Fibroblast of gingiva (primary cell): ENCODE measurements at regions not wholly inside any gene's neighbourhood (a gene's known extent, or its start where the extent isn't known, plus 50 kb on each side); places are given as distances from the start of the nearest gene placed in this dataset.
A peak's percentile ranks its signal among the peaks of the same experiment; 100 is the strongest.
"Not testable (repeated sequence)": the region's sequence is repeated elsewhere in the genome, so short reads cannot be mapped to it uniquely, and the experiment has no call there.

ENCODE experiments used
- DNase-seq: peaks from one replicate; pipeline ENCODE4 v3.0.0-alpha.2; 2011; ENCODE audit warnings: low read depth

DNA sequence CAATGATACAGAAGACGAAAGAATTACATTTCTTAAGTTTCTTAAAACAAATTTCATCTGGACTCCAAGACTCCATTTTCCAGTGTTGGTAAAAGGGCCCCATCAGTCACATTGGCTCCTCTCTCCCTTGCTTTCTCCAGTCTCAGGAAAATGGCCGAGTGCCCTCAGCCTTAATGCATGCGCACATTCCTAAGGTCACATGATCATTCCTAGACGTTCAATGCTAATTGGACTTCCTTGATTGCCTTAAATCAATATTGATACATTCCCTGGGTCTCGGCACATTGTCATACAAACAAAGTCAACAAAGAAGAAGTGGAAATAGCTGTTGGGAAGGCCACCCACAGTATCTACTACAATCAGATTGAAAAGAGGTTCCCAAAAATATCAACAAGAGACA lies 413.6 kb upstream of the GRAMD2B start:
- DNase-seq, result no peak

DNA sequence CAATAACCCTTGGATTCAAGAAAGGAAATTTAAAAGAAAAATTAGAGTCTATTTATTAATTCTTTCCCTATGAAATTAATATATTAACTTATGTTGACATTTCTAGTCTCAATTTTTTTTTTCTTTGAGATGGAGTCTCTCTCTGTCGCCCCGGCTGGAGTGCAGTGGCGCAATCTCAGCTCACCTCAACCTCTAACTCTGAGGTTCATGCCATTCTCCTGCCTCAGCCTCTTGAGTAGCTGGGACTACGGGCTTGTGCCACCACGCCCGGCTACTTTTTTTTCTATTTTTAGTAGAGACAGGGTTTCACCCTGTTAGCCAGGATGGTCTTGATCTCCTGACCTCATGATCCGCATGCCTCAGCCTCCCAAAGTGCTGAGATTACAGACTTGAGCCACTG lies 411.7 kb upstream of the GRAMD2B start:
- not testable (repeated sequence) for DNase-seq

DNA sequence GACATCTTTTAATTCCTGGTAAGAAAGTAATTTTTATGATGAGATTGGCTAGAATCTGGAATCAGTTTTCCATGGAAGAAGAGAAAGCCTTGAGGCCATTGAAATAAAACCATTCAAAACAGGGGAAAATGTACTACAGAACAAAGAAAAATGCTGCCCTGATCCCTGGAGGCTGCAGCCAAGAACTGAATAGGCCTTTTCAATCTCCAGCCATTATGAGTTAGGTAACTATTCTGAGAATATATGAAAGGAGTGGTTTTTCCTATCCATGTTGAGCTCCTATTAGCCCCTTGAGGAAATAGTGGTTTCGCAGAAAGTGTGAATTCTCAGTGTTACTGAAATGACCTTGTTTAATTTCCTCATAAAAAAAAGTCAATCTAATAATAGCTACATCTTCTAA lies 408.5 kb upstream of the GRAMD2B start:
- no peak for DNase-seq

DNA sequence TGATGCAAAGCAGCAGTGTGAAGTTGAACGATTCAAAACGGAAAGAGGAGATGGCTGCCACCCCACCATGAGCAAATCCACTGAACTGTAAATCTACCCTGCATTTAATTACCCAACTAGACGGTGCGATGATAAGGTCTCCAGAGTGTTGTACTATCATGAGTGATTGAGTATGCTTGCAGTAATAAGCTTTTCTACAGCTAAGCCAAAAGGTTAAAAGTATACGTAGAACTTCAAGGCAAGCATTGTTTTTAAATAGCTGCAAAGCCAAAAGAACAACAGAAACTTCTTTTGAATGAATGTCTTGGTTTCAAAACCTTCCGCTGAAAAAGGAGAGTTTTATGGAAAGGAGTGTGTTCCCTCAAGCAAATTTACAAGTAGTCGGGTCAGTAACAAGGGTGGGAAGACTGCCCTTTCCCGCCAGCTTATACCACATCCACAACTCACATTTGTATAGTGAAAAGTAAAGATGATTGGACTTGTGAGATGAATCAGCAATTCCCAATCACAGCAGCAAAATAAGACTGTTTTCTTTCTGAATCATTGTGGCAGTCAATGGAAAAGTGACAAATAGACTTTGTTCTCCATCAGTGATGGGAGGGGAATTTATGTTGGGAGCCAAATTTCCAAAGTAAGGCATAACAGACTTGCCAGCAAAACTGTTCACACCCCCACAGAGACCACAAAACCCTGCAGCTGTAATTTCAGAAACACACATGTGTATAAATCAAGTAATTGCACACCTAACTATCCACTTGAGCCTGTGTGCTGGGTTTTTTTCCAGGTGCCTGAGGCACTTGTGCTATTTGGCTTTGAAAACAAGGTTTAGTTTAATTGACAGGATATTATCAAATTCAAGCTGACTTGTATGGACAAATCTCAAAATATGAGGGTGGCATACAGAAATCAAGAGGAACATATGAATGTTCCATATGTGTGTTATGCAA lies 407.7 kb upstream of the GRAMD2B start:
- DNase-seq, result peak; percentile 21

DNA sequence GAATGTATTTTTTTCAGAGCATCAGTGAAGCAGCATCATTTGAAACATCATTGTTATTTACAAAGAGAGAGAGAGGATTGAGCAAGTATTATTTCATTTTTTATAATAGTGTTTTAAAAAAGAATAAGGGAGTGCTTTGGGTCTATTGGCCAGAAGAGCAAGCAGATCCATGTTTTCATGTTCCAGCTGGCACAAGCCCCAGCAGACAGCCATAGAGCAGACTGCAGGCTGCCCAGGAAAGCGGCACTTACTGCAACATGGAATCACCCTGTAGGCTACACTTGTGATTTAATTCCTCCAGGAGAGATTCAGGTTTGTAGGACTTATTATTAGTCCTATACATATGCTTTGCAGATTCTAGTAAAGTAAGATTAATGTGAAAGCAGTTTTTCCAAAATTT lies 407.0 kb upstream of the GRAMD2B start:
- peak; percentile 60 for DNase-seq

DNA sequence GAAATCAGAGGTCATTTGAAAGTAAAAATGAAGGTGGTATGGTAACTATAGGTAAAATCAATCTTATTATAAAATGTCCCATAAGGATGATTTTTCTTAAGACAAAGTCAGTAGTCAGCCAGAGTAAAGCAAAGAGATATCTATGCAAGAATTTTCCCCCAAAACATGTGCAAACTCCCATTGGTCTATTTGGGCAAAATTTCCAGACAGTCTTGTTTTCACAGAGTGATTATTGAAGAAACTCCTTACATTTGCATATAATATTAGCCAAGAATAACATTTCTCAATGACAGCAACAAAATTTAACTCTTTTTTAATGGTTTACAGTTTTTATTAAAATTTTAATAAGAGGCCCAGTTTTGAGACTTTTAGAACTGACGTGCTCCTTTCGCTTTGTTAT lies 406.1 kb upstream of the GRAMD2B start:
- no peak for DNase-seq

DNA sequence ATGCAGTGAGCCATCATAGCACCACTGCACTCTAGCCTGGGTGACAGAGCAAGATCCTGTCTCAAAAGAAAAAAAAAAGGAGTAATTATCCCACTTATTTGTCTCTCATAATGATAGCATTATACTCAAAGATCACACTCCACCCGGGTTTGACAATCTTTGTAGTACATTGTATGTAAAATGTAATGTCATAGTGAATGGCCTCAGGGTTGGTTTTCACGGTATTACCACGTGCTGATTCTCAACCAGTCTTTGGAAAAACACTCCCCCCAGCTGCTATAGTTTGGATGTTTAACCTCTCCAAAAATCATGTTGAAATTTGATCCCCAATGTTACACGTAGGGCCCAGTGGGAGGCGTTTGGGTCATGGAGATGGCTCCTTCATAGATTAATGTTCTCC lies 402.4 kb upstream of the GRAMD2B start:
- DNase-seq, result no peak

DNA sequence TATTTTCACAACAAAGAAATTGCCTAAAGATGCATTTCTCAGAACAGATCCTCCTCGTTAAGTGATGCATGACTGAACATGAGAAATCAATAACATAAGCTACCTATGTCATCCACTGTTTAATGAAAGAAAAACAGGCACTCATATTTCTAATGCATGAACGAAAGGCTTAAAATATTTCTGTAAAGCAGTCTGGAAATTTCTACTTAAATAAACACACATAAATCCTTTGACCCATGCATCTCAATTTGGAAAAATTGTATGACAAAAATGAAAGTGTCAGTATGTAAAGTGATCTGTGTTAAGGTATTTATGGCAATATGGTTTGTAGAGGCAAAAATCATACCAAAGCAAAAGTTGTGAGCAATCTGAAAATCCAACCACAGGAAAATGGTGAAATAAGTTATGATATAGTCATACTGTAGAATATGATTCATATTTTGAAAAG lies 399.2 kb upstream of the GRAMD2B start:
- DNase-seq, result peak; percentile 23

DNA sequence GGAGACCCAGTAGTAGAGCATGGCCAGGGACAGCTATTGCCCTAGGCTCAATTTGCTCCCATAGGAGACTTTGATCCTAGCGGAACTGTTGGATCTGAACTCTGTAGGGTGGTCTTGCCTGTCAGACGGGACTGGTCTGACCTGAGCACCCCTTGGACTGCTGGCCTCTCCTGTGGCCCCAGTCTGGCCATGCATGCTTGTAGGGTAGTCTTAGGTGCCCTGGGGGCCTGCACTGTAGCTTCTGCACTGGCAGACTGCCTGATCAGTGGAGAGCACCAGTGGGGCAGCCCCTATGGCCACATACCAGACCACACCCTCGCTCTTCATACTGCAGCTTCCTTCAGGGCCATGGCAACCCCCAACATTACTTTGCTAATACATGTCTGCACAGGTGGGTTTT lies 396.1 kb upstream of the GRAMD2B start:
- DNase-seq, result no peak

DNA sequence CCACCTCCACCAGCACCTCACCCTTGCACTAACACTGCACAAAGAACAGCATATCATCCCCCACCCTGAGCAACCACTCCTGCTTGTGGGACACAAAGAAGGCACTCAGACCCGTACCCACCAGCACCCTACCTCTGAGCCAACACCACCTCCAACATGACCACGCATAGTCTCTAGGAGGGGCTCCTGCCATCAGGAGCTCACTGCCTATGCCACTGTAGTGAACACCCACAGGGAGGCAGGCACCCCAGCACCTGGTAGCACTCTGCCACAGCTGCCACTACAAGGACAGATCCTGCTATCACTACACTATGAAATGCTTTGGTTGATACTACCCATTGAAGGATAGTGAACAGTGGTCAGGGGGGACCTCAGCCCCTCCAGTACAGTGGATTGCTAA lies 395.6 kb upstream of the GRAMD2B start:
- no peak for DNase-seq

DNA sequence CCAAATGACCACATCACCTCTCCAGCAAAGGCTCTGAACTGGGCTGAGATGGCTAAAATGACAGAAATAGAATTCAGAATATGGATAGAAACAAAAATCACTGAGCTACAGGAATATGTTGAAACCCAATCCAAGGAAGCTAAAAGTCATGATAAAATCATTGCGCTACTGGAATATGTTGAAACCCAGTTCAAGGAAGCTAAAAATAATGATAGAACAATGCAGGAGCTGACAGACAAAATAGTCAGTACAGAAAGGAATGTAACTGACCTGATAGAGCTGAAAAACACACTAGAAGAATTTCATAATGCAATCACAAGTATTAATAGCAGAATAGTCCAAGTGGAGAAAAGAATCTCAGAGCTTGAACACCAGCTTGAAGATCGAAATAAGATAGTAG lies 394.9 kb upstream of the GRAMD2B start:
- no peak for DNase-seq

DNA sequence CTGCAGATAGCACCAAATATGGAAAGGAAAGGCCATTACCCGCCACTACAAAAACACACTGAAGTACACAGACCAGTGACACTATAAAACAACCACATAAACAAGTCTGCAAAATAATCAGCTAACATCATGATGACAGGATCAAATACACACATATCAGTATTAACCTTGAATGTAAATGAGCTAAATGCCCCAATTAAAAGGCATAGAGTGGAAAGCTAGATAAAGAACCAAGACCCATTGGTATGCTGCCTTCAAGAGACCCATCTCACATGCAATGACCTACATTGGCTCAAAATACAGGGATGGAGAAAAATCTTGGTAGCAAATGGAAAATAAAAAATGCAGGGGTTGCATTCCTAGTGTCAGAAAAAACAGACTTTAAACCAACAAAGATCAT lies 393.9 kb upstream of the GRAMD2B start:
- DNase-seq, result not testable (repeated sequence)

DNA sequence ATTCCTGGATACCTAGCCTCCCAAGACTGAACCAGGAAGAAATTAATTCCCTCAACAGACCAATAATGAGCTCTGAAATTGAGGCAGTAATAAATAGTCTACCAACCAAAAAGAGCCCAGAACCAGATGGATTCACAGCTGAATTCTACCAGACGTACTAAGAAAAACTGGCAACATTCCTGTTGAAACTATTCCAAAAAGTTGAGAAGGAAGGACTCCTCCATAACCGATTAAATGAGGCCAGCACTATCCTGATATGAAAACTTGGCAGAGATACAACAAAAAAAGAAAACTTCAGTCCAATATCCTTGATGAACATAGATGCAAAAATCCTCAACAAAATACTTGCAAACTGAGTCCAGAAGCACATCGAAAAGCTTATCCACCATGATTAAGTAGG lies 392.5 kb upstream of the GRAMD2B start:
- no peak for DNase-seq

DNA sequence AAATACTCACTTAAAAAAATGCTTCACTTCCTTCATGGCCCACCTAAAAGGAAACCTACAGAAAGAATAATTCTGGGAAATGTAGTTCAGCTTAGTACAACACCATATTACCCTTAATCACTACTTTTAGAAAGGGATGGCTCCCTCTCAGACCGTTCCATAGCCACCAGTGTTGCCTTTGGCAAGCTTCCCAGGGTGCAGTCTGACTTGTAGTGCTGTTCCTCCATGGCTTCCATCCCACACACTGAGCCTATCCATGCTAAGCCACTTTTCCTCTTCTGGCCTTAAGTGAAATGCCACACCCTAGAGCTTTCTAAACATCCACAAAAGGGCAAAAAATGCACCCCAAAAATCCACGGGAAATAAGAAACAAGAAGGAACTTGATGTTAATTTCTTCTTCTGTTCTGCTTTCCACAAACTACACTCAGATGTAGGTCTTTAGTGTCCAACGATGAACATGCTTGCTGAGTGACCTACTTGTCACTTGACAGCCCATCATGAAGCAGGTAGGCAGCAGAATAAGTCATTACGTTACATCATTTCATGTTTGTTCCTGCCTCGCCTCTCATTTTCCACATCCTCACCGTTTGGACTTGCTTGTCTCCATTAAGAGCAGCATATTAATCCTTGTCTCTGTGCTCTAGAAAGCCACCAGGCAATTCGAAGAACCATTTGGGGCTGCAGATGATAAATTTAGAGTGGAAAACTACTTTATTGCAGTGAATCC lies 391.1 kb upstream of the GRAMD2B start:
- DNase-seq, result peak; percentile 50

DNA sequence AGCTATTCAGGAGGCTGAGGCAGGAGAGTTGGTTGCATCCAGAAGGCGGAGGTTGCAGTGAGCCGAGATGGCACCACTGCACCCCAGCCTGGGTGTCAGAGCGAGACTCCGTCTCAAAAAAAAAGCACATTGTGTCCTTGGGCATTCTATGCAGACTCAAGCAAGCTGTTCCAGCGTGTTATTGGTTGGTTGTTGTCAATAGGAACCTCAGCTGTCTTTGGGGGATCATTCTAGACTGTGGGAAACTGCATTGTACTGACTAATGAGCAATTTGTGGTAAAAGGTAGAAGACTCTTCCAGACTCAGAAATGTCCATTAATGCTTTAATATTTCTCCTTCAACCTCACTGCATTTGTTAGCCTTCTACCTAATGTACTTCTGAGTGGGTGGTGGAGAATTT lies 379.5 kb upstream of the GRAMD2B start:
- no peak for DNase-seq

DNA sequence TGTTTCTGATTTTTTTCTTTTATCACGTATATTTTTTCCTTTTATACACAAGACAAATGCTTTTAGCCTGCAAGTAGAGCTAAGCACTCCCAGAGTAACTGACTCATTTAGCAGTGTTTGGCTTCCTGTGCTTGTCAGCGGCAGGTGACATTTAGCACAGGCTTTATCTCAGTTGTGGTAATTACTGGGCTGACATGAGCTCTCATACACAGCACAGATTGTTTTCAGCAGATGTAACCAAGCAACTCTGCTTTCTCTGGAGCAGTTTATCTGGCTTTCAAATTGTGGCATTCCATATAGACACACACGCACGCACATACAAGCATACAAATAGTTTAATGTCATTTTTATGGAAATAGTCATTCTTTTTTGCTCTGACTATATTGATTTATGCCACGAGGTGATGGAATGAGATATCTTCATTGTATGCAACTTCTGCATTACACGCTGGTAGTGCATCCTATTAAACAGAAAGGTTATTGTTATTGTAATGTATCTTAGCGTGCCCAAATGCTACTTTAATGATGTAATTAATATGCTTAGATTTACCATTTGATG lies 379.0 kb upstream of the GRAMD2B start:
- DNase-seq, result peak; percentile 11

DNA sequence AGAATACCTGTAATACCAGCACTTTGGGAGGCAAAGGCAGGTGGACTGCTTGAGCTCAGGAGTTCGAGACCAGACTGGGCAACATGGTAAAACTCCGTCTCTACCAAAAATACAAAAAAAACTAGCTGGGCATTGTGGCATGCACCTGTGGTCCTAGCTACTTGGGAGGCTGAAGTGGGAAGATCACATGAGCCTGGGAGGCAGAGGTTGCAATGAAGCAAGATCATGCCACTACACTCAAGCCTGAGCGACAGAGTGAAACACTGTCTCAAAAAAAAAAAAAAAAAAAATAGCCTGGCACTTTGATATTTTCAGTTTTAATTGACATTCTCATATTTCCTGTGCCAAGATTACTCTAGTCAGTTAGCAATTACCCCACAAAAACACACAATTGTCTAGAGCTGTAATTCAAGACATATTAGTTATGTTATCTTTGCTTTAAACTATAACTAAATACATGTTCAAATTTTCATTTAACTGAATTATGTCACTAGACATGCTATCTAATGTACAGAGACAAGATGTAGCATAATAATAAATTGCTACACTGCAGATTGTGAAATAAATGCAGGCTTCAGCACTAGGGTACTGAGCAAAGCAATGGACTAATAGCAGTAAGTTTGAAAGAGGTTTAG lies 378.2 kb upstream of the GRAMD2B start:
- no peak for DNase-seq

DNA sequence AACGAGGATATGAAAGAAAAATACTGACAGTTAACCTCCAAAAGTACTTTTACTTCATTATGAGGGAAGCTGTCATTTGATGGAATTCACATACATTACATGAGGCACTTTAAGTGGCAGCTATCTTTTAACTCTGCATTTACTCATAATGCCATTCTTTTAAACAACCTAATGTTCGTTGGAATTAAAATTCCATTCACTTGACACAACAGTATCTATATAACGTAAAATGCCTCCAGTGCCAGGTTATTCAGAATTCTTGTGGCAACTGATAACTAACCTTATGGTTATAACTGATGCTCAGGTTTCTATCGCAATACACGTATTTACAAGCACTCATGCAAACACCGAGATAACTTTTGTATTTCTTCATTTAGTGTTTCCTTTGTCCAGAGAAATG lies 376.9 kb upstream of the GRAMD2B start:
- DNase-seq, result no peak

DNA sequence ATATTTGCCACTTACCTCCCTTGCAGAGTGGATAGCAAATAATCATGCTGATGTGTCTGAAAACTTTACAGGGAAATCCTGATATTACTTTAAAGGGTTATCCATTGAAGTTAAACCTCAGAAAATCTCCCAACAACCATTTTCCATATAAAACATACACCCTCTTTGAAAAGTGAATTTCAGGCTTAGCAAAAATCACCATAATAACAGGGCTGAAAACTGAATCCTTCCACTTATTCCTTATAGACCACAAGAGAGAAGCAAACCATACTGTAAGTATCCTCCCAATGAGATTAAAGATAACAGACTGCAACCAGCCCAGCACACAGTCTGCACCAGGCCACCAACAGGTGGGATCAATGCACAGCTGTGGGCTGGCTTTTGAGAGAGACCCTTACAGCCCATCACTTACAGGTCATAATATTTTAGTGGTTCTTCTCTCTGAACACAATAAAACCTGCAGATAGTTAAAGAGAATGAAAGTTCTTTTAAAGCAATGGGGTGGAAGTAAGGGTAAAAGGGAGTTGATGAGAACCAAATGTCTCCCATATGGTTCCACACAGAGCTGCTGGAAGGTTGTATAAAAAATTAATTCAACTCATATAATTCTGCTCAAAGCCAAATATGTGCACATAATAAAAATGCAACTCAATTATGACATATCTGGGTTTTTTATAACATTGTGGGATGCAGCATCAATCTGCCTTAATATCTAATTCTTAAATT lies 376.2 kb upstream of the GRAMD2B start:
- DNase-seq, result no peak

DNA sequence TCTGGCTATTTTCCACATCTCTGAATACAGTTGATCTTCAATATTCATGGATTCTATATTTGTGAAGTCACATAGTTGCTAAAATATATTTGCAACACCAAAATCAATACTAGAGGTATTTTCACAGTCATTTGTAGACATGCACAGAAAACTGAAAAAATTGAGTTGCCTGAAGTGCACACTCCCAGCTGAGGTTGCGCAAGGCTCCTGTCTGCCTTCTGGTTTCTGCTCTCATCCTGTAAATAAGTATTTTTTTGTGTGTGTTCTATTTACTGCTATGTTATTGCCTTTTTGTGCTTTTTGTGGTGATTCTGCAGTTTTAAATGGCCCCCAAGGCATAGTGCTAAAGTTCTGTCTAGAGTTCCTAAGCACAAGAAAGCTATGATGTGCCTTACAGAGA lies 371.1 kb upstream of the GRAMD2B start:
- DNase-seq, result no peak

DNA sequence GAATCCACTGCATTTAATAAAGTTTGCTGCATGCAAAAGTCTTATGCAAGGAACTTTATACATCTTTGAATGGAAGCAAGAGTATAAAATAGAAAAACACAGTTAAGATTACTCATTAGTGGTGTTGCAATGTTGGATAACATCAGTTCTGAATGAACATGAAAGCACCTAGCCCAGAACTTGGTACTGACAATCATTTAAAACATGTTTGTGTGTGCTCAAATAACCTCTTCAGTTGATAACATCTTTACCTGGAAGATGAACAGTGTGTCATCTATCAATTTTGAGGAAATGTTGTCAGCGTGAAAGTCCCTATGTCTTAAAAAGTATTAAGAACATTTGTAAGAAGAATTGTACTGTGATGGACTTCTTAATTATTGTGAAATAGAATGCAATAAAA lies 370.4 kb upstream of the GRAMD2B start:
- DNase-seq, result peak; percentile 3

DNA sequence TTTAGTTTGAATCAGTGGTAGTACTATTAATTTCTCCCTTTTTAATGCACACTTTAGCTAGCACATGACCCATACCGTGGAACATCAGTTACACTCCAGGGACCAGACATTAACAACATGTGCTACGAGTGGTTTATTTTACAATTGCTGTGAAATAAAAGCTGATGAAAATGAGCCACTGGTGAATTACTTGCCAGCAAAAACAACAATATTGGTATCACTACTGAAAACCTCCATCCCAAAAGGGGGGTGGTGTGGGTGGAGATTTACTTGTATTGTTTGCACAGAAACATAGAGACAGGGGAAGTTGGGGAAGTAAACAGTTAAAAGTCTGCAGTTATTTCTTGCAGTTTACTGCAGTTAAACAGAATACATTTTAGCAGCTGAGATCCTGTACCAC lies 369.6 kb upstream of the GRAMD2B start:
- DNase-seq, result peak; percentile 3
